HG03354 (cell line): ENCODE measurements at regions not wholly inside any gene's neighbourhood (a gene's known extent, or its start where the extent isn't known, plus 50 kb on each side); places are given as distances from the start of the nearest gene placed in this dataset.

Experiments
- ATAC-seq: cut with Tn5 transposase; IDR thresholded peaks from one replicate; pipeline ENCODE4 v1.9.1; 2021; ENCODE audit warnings: mild to moderate bottlenecking; ENCODE audit not compliant: unreplicated experiment, poor library complexity, severe bottlenecking

DNA sequence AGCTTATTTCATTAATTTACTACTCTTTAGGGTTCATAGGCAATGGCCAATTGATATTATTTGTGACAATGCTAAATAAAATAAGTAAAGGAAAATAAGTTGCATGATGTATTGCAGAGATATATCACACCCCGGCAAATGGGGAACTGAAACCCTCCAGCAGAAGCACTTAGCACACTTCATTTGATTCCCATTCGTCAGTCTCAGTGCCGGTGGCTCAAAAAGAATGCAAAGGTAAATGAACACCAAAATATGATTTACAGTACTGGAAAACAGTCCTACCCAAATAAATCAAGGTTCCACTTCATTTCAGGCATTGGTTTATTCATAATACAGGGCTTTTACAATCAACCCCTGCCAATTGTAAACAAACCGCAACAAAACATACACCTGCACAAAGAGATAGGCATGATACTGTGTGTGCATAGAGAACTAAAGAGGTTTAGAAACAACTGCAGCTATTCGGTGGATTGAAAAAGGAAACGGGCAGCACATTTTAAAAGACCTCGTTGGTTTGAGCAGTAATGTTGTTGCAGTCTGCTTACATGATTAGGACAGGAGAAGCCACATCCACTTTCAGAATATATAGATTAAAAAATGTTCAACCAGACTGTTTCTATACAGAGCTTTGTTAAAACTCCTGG lies 1019.2 kb downstream of the TTLL7 start:
- ATAC-seq = peak; percentile 97

DNA sequence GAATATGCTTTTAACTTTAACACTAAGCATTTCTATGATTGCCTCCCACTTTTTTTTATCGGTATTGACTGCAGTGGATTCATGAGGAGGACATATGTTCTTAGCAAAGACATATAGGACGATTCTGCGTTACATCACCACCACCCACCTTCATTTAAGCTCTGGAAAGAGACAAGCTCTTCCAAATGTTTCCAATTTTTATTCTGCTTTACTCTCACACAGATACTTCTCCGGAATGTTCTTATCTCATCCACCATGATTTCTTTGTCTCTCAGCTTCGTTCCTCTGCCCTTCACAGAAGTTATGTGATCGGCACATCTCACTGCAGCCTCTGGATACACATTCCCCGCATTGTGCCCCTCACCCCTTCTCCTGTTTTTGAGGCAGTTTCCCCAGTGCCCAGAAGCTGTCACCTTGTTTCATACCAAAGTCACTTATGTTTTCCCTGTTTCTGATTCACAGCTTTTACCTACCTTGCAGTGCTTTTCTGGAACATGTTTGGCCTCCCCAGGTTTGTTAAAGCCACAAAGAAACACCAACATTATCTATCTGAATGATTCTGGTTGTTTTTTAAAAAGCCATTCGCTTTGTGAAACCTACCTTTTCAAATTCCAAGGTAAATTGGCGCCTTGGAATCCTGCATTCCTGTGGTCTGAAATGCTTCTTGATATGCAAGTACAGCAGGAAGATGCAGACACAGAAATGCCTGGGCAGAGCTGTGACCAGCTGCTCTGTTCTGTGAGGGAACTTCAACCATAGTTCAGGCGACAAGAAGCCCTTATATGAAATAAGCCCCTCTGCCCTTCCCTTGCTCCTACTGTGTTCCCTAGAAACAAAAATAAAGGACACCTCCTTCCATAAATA lies 1020.2 kb downstream of the TTLL7 start:
- no peak for ATAC-seq

DNA sequence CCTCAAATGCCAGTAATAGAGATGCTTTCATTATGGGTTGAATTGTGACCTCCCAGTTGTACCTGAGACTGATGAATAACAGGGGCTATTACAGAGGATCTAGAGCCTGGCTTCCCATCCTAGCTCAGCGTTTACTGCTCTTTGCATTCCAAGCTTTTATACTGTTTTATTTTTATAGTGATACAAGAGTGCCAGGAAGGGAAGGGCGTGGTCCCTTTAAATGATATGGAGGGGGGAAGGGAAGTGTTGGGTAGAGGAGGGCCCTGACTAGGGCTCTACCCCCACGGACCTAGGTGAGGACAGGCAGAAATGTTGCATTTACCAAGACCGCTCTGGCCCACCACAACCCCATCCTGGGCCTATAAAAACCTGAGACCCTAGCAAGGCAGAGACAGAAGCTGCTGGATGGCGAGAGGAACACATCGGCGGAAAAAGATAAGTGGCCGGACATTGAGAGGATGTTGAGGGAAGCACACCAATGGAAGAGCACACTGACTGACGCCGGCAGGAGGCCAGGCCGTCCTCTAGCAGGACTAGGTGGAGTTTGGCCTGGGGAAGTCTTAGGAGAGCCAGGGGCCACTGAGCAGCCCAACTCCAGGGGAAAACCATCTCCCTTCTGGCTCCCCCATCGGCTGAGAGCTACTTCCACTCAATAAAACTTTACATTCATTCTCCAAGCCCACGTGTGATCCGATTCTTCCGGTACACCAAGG lies 1025.9 kb downstream of the TTLL7 start:
- ATAC-seq = no peak

DNA sequence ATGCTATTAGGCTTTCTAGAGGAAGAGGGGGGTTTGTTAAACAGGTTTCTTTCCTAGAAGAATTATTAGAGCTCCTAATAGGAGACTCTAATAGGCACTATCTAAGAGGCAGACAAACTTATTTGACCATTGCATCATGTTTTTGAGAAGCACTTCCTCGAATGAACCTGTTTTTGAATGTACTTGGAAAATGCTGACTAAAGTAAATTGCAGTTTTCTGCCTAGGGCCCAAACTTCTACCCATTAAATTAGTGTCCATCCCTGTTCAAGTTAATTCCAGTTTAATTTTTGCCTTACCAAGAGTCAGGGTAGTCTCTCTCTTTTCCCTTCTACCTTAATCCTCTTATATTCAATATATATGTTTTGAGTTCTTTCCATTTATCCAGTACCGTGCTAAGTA lies 1029.6 kb downstream of the TTLL7 start:
- ATAC-seq = no peak

DNA sequence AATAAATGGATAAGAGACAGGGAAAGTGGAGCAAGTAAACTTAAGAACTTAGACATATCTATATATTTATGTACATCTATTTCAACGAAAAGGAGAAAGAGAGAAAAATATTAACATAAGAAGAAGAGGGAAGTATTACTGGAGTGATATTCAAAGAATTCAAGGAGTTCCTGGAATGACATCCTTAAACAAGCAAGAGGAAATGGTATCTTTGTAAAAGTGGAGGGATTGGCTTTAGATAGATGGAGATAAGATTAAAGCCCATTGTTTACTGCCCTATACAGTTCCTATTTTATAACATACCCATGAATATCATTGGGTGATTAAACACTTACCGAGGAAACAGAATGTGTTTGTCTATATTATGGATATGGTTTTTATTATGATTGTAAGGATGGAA lies 1036.3 kb downstream of the TTLL7 start:
- no peak for ATAC-seq

DNA sequence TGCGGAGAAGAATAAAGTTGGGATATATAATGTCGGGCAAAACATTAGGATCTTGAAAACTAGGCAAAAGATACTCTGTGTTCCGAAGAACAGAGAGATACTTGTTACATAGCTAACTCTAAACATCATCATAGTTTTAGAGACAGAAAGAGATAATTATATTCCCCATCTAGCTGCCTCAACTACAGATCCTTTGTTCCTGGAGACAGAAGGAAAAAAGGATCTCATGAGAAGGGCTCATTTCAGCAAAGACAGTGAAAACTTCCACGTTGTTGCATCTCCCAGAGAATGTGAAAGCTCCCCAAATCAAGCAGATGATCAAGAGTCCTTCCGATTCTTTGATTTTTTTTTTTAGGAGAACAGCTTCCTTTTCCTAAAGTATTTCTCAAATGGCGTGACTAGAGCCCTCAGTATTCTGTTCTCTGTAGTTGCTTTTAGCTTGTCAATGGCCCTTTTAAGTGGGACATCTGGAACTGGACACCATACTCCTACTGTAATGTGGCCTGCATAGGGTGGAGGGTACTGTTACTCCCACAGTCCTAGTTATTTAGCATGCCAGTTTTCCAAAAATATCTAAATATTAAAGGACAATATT lies 1048.2 kb downstream of the TTLL7 start:
- ATAC-seq = no peak

DNA sequence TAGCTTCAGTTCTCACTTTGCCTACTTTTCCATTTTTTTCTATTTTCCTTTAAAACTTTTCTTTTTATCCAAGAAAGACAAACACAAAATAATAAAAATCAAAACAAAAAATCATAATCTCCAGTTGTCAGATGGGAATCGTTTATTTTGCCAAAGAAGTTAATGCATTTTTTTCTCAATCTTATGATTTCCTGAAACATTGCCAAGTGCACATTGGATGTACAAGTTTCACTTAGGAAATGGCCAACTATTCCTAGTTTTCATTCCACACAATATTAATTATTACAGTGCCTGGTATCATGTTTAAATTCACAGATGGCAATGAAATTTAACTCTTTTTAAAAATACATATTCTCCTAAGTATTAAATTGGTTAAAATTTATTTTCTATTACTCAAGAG lies 1050.5 kb downstream of the TTLL7 start:
- ATAC-seq = no peak

DNA sequence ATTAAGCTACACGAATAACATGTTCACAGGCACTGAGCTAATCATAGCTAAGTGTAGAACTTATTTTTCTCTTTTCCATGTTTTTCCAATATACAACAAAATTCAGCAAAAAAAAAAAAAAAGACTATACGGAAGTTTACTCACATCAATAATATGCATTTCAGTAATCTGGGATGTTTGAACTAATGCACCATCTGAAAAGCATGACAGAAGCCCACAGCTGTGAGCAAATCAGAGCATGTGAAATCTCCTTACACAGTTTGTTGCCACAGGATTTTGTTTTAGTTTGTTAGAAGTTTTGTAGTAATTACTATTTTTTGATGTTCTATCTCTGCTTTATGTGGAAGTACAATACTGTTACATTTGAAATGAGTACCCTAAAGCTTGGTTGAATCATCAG lies 1051.7 kb downstream of the TTLL7 start:
- no peak for ATAC-seq

DNA sequence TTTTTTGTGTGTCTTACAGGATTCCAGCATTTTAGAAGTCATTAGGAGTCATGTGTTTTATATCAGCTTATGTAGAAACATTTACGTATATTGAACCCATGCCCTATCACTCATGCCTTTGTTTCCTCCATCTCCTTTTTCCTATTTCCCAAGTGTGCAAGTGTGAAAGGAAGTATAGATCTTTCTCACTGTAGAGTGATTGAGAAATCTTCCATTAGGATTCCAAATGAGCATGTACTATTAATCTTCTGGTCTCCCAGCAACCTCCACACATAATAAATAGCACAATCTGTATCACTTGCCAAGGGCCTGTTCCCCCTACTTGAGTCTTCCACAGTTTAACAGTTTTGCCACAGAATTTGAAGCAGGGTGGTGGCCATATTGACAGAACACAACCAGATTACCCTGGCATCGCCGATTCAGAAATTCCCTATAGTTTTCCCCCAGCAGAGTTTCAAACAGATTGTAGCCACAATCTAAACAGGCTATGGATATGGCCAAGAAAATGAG lies 1052.8 kb downstream of the TTLL7 start:
- ATAC-seq = no peak

DNA sequence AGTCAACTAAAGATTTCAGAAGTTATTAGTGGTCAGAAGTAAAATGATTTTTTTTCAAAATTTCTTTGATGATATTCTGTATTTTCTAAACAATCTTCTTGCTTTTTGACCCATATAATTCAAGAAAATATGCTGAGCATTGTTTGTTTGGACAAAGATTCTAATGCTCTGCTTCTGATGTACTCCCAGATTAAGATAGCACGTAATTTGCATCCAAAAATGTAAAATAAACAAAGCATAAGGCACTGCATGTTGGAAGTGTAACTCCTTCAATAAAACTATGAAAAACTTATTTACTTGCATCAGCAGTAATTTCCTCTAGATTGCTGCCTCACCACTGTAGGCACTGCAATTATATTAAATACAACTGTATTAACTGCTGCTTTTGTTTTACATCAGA lies 1054.1 kb downstream of the TTLL7 start:
- ATAC-seq = no peak

DNA sequence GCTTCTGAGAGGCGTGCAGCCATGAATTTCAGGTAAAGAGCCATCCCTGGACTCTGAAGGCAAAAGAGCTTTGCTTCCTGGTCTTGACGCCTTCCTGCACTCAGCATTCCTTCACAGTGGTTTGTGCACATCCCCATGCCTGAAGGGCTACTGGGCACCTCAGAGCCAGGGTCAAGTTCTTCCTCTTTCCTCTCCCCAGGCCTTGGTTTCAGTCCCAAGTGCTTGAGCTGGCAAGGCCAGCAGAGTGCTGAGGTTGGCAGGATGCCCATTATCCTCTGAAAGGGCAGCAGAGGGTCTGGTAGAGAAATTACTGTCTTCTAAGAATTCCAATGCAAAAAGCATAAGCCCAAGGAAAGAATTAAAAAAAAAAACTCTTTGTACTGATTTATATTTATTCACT lies 1064.9 kb downstream of the TTLL7 start:
- no peak for ATAC-seq

DNA sequence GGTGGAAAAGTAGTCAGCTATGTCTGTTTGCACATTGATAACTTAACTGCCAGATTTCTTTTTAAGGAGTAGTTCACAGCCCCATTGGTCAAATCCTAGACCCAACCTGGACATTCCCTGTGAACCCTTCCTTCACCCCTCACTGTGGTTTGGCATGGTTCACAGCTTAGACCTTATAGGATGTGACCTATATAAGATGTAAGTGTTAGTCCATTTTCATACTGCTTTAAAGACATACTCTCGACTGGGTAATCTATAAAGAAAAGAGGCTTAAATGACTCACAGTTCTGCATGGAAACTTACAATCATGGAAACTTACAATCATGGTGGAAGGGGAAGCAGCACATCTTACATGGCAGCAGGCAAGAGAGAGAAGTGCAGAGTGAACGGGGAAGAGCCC lies 1066.2 kb downstream of the TTLL7 start:
- no peak for ATAC-seq

DNA sequence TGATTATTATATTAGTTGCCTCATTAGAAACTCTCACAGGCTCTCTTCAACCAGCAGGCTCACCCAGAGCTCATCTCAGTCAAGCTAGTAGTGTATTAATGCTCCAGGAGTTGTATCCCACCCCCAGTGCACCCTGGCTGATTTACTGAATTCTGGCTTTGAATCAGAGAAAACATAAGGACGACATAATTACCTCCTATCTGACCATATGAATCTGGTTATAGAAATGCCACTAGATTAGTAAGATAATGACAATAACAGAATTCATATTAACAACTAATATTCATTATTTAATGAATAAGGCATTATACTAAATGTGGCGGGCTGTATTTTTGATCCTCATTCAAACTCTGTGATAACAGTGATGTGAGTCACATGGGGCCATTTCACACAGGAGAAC lies 1066.7 kb downstream of the TTLL7 start:
- ATAC-seq = no peak

DNA sequence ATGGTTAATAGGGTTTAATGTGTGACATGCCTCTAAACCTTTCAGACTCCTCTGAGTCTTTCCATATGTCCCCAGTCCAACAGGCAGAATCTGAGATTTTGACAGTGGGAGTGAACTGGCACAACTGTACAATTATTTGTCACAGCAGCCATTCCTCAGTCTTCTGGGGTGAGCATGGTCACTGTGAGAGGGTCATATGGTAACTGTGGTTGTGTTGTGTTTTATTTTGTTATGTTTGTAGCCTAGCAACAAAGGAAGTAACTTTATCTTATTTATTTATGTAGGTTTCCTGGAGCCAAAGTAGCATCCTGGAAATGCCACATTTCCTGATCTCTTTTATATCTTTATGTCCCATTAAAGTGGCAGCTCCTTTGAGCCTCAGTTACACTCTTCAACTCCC lies 1067.9 kb downstream of the TTLL7 start:
- no peak for ATAC-seq

DNA sequence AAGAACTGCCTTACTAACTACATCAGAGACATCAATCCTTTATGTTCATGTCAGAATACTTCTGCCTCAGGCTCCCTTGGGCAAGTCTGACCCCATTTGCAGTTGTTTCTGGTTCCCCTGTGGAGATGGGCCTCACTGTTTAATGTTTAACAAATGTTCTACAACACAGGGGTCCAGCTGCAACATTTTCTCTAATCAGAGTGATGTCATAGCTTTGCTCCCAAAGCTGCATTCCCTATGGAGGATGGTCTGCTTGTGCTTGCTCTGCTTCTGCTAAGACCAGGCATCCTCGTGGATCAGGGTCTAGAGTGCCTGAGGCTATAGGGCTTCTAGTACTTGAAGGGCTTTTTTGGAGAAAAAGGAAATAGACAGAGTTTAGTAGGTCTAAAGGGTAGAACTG lies 1071.2 kb downstream of the TTLL7 start:
- ATAC-seq = no peak

DNA sequence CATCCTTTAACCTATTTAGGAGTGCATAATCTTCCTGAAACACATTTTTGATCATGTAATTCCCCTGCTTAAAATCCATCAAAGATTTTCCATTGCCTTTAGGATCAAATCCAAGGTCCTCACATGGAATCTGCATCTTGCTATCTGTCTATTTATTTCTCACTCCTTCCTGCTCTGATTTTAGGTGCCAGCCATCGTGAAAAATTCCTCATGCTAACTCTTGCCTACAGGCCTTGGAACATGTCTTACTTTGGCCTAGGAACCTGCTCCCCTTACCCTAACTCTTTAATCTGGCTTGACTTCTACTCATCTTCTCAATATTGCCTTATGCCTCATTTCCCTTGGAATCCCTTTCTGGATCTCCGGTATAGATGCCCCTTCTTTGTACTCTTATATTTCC lies 1074.3 kb downstream of the TTLL7 start:
- no peak for ATAC-seq

DNA sequence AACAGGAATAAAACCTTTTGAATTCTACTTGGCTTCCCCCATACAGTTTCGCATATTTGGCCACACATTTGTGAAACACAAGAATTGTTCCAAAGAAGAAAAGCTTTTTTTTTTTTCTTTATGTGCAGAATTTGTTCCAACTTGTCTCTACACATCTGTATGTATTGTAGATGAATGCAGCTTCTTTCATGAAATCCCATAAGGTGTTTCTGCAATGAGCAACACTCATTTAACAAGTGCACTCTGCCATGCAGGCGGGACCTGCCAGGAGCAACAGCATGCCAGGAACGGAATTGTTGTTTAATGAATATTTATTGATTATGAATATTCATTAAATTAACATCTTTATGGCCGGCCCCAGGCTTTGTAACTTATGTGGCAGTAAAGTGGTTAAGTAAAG lies 1075.0 kb downstream of the TTLL7 start:
- no peak for ATAC-seq

DNA sequence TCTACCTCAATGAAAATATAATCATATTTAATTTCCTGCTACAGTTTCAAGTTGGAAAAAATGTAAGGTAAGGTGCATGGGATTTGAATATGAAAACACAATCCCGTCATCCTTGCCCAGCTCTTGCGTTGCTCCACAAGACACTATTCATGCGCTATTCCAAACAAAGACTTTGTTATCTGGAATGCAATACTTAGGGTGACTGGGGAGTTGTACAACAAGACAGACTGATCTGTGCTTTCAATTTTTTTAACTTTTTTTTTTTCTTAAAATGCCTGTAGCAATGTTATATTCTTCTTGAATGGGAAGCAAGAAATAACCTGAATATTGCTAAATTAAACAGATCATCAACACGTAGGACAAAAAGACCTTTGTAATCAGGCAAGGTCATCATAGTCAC lies 1077.2 kb downstream of the TTLL7 start:
- ATAC-seq = no peak

DNA sequence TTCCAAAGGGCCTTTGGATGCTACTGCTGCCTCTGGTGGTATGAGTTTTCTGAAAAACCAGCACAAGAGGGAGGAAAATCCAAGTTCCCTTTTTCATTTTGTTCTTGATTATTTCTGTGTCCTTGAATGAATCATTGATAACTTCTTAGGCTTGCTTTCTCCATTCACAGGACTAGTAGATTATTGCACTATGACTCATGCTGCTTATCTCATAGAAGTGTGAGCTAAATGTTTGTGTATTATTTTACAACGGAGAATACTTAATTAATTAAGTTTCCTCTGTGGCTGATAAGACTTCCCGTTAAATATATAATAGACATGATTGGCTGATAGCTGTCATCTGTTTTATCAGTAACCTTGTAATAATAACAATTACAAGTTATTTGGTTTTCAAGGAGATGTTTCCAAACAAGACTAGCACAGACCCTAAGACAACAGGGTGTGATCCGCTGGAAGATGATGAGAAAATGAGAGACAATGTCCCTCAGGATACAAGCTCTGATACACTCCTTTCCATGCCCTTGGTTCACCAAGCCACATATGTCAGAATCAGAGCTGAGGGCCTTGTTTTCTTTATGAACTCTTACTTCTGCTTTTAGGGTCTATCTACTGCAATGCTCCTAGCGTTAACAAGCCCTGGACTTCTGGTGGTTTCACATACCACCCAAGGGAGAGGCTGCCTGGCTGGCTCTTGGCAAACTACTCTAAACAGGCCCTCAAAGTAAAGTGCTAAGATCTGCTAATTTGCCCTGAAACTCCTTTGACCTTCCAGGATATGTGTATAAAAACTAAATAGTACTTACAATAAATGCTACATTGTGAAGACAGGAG lies 1078.3 kb downstream of the TTLL7 start:
- no peak for ATAC-seq
